ENCODE measurements at regions not wholly inside any gene's neighbourhood (a gene's known extent, or its start where the extent isn't known, plus 50 kb on each side); places are given as distances from the start of the nearest gene placed in this dataset.
A peak's percentile ranks its signal among the peaks of the same experiment; 100 is the strongest.

GRCh38 chr4:151922306-151922705, 161.5 kb upstream of the GATB start:
- no peak for DNase-seq

- no peak for DNase-seq
These were observed 161.0 kb upstream of the GATB start for GRCh38 chr4:151921811-151922210.

GRCh38 chr4:151921386-151921785, 160.6 kb upstream of the GATB start:
- DNase-seq, result no peak

- no peak for DNase-seq
These were observed 156.4 kb upstream of the GATB start for GRCh38 chr4:151917145-151917734.

- no peak for DNase-seq
These were observed 151.8 kb upstream of the GATB start for GRCh38 chr4:151912632-151913031.

GRCh38 chr4:151911970-151912369, 151.2 kb upstream of the GATB start:
- DNase-seq, result no peak

- DNase-seq, result no peak
These were observed 148.1 kb upstream of the GATB start for GRCh38 chr4:151908734-151909497.

- DNase-seq, result no peak
These were observed 147.4 kb upstream of the GATB start for GRCh38 chr4:151908201-151908600.

GRCh38 chr4:151906438-151906837, 145.6 kb upstream of the GATB start:
- no peak for DNase-seq

- DNase-seq, result no peak
These were observed 144.4 kb upstream of the GATB start for GRCh38 chr4:151905197-151905596.

- DNase-seq, result no peak
These were observed 140.8 kb upstream of the GATB start for GRCh38 chr4:151901631-151902030.

GRCh38 chr4:151896880-151897279, 136.1 kb upstream of the GATB start:
- DNase-seq, result no peak

GRCh38 chr4:151895671-151896070, 134.9 kb upstream of the GATB start:
- no peak for DNase-seq

- DNase-seq, result no peak
These were observed 133.4 kb upstream of the GATB start for GRCh38 chr4:151894246-151894645.

GRCh38 chr4:151888367-151888866, 127.6 kb upstream of the GATB start:
- peak in 1 of 2 donors; percentile 22 for DNase-seq

- DNase-seq, result no peak
These were observed 127.0 kb upstream of the GATB start for GRCh38 chr4:151887816-151888180.

GRCh38 chr4:151887031-151887815, 126.4 kb upstream of the GATB start:
- peak in 1 of 2 donors; percentile 10 for DNase-seq

GRCh38 chr4:151885123-151885522, 124.3 kb upstream of the GATB start:
- DNase-seq, result no peak

- DNase-seq, result no peak
These were observed 122.9 kb upstream of the GATB start for GRCh38 chr4:151883747-151884146.

- DNase-seq, result no peak
These were observed 121.4 kb upstream of the GATB start for GRCh38 chr4:151882072-151882803.

- DNase-seq, result no peak
These were observed 119.1 kb upstream of the GATB start for GRCh38 chr4:151879705-151880445.

GRCh38 chr4:151876381-151876988, 115.7 kb upstream of the GATB start:
- DNase-seq, result no peak
